ENCODE measurements at regions not wholly inside any gene's neighbourhood (a gene's known extent, or its start where the extent isn't known, plus 50 kb on each side); places are given as distances from the start of the nearest gene placed in this dataset.

- no peak for TF ChIP-seq CTCF (IDR thresholded peaks at IDR 0.05)
- DNase-seq (ENCODE audit: low spot score): no peak
- no peak for ATAC-seq (ENCODE audit: low FRiP score)
These were observed 256.8 kb upstream of the RGMB start for GRCh38 chr5:98516701-98517100.

DNA sequence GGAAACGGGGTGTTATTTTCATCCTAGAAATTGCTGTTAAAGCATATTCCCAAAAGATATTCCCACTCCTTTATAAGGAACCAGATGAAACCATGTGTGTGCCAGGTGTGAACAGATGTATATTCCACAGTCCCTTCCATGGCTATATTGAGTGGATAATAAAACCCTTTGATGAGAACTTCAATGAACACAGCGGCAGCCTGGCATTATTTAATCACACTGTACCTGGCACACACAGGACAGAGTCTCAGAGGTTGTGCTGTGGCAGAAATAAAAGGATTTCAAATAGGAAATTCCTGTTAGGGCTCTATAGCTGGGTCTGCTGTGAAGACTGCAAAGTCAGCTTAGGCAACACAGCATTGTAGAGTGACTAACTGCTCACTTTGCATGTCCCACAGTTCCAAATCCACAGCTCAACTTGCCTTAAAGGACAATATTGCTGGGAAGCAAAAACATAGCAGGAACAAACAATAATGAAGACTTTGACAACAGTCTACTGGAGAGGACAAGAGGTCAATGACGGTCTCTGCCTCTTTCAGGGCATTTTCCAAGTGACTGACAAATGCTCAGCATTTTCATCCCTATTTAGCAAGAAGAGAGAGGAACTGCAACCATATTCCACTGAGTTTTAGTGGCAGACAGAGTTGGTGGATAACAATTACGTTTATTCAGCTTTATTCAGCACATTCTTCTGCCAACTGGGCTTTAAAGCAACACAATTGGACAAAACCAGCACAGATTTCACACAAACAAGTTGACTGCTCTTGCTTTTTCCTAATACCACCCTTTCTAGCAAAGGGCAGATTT is 255.7 kb upstream of the RGMB start:
- ATAC-seq (ENCODE audit: low FRiP score) (no peak), DNase-seq (ENCODE audit: low spot score) (no peak)
- TF ChIP-seq CTCF (IDR thresholded peaks at IDR 0.05): no peak

DNA sequence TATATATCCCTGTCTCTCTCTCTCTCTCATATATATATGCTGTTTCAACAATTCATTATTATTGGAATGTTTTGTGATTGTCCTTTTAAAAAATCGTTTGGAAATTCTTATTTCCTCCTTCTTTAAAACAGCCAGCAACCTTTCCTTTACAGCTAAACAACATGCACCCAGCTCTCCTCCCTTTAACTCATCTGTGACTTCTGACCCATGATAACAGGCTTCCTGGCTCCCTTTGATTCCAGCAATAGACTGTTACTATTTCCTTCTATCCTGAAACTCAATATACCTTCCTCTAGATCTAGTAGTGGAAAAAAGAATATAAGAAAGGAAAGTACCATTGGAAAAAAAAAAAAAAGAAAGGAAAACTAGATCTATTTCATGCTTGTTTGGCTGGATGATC is 254.7 kb upstream of the RGMB start:
- DNase-seq (ENCODE audit: low spot score) (no peak), ATAC-seq (ENCODE audit: low FRiP score) (no peak)
- no peak for TF ChIP-seq CTCF (IDR thresholded peaks at IDR 0.05)

DNA sequence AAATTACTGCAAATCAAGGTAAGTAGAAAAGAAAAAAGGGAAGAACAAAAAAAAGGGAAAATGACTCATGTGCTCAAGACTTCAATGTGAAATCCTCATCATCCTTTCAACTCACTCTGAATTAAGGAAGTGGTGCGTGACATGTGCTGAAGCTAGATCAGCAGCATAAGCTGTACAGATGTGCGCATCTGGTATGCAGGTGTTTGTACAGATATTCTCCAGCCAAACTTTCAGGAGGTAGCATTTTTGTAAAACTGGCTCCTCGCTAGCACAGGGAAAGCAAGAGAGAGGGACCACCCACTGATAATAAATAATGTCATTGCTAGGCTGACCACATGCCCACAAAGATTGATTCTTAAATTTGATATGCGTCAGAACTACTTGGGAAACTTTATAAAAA is 253.9 kb upstream of the RGMB start:
- ATAC-seq (ENCODE audit: low FRiP score) (no peak), DNase-seq (ENCODE audit: low spot score) (no peak)
- TF ChIP-seq CTCF (IDR thresholded peaks at IDR 0.05): no peak

GRCh38 chr5:98521821-98522220 is 251.6 kb upstream of the RGMB start:
- no peak for TF ChIP-seq CTCF (IDR thresholded peaks at IDR 0.05)
- no peak for ATAC-seq (ENCODE audit: low FRiP score)
- no peak for DNase-seq (ENCODE audit: low spot score)

GRCh38 chr5:98524773-98525172 is 248.7 kb upstream of the RGMB start:
- no peak for TF ChIP-seq CTCF (IDR thresholded peaks at IDR 0.05)
- ATAC-seq (ENCODE audit: low FRiP score) (no peak), DNase-seq (ENCODE audit: low spot score) (no peak)

- TF ChIP-seq CTCF (IDR thresholded peaks at IDR 0.05): no peak
- DNase-seq (ENCODE audit: low spot score) (no peak), ATAC-seq (ENCODE audit: low FRiP score) (no peak)
These were observed 245.6 kb upstream of the RGMB start for GRCh38 chr5:98527846-98528245.
